Stimulated activated CD4-positive, alpha-beta T cell treated with anti-CD3 and anti-CD28 coated beads, Interleukin-15, amount 100 ng/mL, for 1 hour (primary cell): ENCODE measurements at regions not wholly inside any gene's neighbourhood (a gene's known extent, or its start where the extent isn't known, plus 50 kb on each side); places are given as distances from the start of the nearest gene placed in this dataset.

ENCODE experiments used
- DNase-seq, 2 donors: peaks; one replicate each; pipeline ENCODE4 v3.0.0-alpha.2; 2020; ENCODE audit warnings: low read depth in 1 of 2, low spot score in 1 of 2

- peak; percentile 63 to 74 for DNase-seq
These were observed 58.6 kb upstream of the ZC4H2 start, which contains the start of gene ZC3H12B for GRCh38 chrX:65034668-65035445. Gene ZC3H12B (plus strand): TSS chrX:65034826.

- DNase-seq, result no peak
These were observed 58.0 kb upstream of the ZC4H2 start for GRCh38 chrX:65034292-65034667.
